CD4-positive, alpha-beta T cell treated with Interleukin-4 for 4 hours (primary cell): ENCODE measurements at regions not wholly inside any gene's neighbourhood (a gene's known extent, or its start where the extent isn't known, plus 50 kb on each side); places are given as distances from the start of the nearest gene placed in this dataset.

ENCODE experiments used
- DNase-seq: peaks from one replicate; pipeline ENCODE4 v3.0.0-alpha.2; 2020

GRCh38 chr3:30269751-30270445 is 336.5 kb upstream of the TGFBR2 start:
- DNase-seq = no peak

- DNase-seq = no peak
These were observed 334.6 kb upstream of the TGFBR2 start for GRCh38 chr3:30271781-30272180.

- DNase-seq = no peak
These were observed 332.9 kb upstream of the TGFBR2 start for GRCh38 chr3:30273304-30274072.

- no peak for DNase-seq
These were observed 328.9 kb upstream of the TGFBR2 start for GRCh38 chr3:30277494-30277893.

- no peak for DNase-seq
These were observed 324.9 kb upstream of the TGFBR2 start for GRCh38 chr3:30281526-30281925.

GRCh38 chr3:30282154-30282696 is 324.2 kb upstream of the TGFBR2 start:
- DNase-seq = no peak

GRCh38 chr3:30285188-30286006 is 321.0 kb upstream of the TGFBR2 start:
- no peak for DNase-seq

GRCh38 chr3:30286007-30286669 is 320.3 kb upstream of the TGFBR2 start:
- no peak for DNase-seq

GRCh38 chr3:30286811-30287210 is 319.6 kb upstream of the TGFBR2 start:
- DNase-seq = no peak

- no peak for DNase-seq
These were observed 317.6 kb upstream of the TGFBR2 start for GRCh38 chr3:30288830-30289229.

- DNase-seq = no peak
These were observed 317.1 kb upstream of the TGFBR2 start for GRCh38 chr3:30289324-30289723.

- DNase-seq = no peak
These were observed 316.6 kb upstream of the TGFBR2 start for GRCh38 chr3:30289766-30290165.

GRCh38 chr3:30290479-30290878 is 315.9 kb upstream of the TGFBR2 start:
- DNase-seq = no peak

GRCh38 chr3:30292192-30292893 is 314.1 kb upstream of the TGFBR2 start:
- no peak for DNase-seq

GRCh38 chr3:30293621-30294240 is 312.7 kb upstream of the TGFBR2 start:
- DNase-seq = no peak

GRCh38 chr3:30294241-30294667 is 312.1 kb upstream of the TGFBR2 start:
- DNase-seq = no peak

- no peak for DNase-seq
These were observed 309.3 kb upstream of the TGFBR2 start for GRCh38 chr3:30297112-30297511.

GRCh38 chr3:30299674-30300385 is 306.6 kb upstream of the TGFBR2 start:
- no peak for DNase-seq

- DNase-seq = no peak
These were observed 305.6 kb upstream of the TGFBR2 start for GRCh38 chr3:30300809-30301208.

GRCh38 chr3:30302027-30302426 is 304.4 kb upstream of the TGFBR2 start:
- DNase-seq = no peak

- DNase-seq = no peak
These were observed 302.6 kb upstream of the TGFBR2 start for GRCh38 chr3:30303770-30304169.
